GM12801 (cell line): ENCODE measurements at regions not wholly inside any gene's neighbourhood (a gene's known extent, or its start where the extent isn't known, plus 50 kb on each side); places are given as distances from the start of the nearest gene placed in this dataset.

ENCODE experiments used
- CTCF ChIP-seq: IDR thresholded peaks from one replicate; pipeline ENCODE4 v1.5.1; 2011; ENCODE audit warnings: control low read depth; ENCODE audit not compliant: insufficient read length; ENCODE audit errors: extremely low read depth

GRCh38 chr5:101948615-101949014 is 347.5 kb downstream of the SLCO4C1 start:
- TF ChIP-seq CTCF = no peak

- TF ChIP-seq CTCF = no peak
Observed at GRCh38 chr5:101943784-101944183, 352.3 kb downstream of the SLCO4C1 start.

- no peak for TF ChIP-seq CTCF
Observed at GRCh38 chr5:101942321-101942882, 353.7 kb downstream of the SLCO4C1 start.

GRCh38 chr5:101937041-101937440 is 359.0 kb downstream of the SLCO4C1 start:
- no peak for TF ChIP-seq CTCF

- no peak for TF ChIP-seq CTCF
Observed at GRCh38 chr5:101935086-101935485, 361.0 kb downstream of the SLCO4C1 start.

GRCh38 chr5:101932599-101932998 is 363.5 kb downstream of the SLCO4C1 start:
- TF ChIP-seq CTCF = no peak

- TF ChIP-seq CTCF = no peak
Observed at GRCh38 chr5:101929628-101930027, 366.5 kb downstream of the SLCO4C1 start.
